Fibroblast of lung (primary cell): ENCODE measurements at regions not wholly inside any gene's neighbourhood (a gene's known extent, or its start where the extent isn't known, plus 50 kb on each side); places are given as distances from the start of the nearest gene placed in this dataset.

Source experiments
- CTCF ChIP-seq, 2 donors: IDR thresholded peaks in 1 of 2; conservative IDR thresholded peaks in 1 of 2; 1 replicate in 1 of 2; 2 replicates in 1 of 2; pipeline ENCODE4 v1.5.1; 2011 to 2012; ENCODE audit warnings: low read length in 2 of 2, control low read depth in 1 of 2, inconsistent platforms in 1 of 2, low read depth in 1 of 2, mild to moderate bottlenecking in 1 of 2
- EZH2 ChIP-seq: IDR thresholded peaks from 2 replicates; pipeline ENCODE4 v1.5.1; 2012; ENCODE audit warnings: low read length, control low read depth, mild to moderate bottlenecking; ENCODE audit errors: missing control alignments

- TF ChIP-seq CTCF (conservative IDR thresholded peaks at IDR 0.05 in 1 of 2, IDR thresholded peaks at IDR 0.05 in 1 of 2; ENCODE audit: low read depth in 1 of 2, low read length in 2 of 2) (no peak), EZH2 (no peak)
These were observed 188.8 kb downstream of the TSN start for GRCh38 chr2:121944072-121944831.
